ENCODE measurements at regions not wholly inside any gene's neighbourhood (a gene's known extent, or its start where the extent isn't known, plus 50 kb on each side); places are given as distances from the start of the nearest gene placed in this dataset.
A peak's percentile ranks its signal among the peaks of the same experiment; 100 is the strongest.

DNA sequence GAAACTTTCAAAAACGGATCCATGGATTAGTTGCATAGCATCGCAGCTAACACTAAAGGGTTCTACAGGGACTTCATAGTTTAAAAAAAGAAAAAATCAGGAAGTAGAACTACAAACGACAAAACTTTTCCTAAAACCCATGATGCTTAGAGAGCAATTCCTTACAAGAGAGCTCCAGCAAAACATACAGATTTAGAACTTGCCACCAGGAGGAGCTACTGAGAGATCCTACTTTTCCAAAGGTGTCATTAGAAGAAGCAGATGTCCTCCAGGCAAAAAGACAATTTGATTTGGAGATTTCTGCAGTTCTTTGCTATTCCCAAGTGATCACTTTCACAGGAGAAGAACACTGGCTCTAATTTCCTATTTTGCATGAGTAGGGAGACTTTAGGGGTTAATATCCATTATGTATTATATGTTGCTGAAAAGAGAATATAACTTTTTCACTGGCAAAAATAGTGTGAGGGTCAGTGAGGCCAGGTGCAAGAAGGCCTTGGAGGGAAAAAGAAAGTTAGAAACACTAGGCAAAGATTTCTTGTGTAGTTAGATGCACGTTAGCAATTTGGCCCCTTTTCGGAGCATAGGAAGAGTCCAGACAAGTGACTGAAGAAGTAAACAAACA lies 436.2 kb downstream of the SUCLG1 start (continued):
- peak; percentile 49 to 59 for TF ChIP-seq RAD21 (CRISPR knock-in tag; conservative IDR thresholded peaks at IDR 0.05 in 1 of 2, IDR thresholded peaks at IDR 0.05 in 1 of 2)
- TF ChIP-seq, protein P1, sequence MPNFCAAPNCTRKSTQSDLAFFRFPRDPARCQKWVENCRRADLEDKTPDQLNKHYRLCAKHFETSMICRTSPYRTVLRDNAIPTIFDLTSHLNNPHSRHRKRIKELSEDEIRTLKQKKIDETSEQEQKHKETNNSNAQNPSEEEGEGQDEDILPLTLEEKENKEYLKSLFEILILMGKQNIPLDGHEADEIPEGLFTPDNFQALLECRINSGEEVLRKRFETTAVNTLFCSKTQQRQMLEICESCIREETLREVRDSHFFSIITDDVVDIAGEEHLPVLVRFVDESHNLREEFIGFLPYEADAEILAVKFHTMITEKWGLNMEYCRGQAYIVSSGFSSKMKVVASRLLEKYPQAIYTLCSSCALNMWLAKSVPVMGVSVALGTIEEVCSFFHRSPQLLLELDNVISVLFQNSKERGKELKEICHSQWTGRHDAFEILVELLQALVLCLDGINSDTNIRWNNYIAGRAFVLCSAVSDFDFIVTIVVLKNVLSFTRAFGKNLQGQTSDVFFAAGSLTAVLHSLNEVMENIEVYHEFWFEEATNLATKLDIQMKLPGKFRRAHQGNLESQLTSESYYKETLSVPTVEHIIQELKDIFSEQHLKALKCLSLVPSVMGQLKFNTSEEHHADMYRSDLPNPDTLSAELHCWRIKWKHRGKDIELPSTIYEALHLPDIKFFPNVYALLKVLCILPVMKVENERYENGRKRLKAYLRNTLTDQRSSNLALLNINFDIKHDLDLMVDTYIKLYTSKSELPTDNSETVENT (CRISPR knock-in tag; IDR thresholded peaks at IDR 0.05): no peak
- TF ChIP-seq, protein P2, sequence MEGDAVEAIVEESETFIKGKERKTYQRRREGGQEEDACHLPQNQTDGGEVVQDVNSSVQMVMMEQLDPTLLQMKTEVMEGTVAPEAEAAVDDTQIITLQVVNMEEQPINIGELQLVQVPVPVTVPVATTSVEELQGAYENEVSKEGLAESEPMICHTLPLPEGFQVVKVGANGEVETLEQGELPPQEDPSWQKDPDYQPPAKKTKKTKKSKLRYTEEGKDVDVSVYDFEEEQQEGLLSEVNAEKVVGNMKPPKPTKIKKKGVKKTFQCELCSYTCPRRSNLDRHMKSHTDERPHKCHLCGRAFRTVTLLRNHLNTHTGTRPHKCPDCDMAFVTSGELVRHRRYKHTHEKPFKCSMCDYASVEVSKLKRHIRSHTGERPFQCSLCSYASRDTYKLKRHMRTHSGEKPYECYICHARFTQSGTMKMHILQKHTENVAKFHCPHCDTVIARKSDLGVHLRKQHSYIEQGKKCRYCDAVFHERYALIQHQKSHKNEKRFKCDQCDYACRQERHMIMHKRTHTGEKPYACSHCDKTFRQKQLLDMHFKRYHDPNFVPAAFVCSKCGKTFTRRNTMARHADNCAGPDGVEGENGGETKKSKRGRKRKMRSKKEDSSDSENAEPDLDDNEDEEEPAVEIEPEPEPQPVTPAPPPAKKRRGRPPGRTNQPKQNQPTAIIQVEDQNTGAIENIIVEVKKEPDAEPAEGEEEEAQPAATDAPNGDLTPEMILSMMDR (IDR thresholded peaks at IDR 0.05 in 2 of 3, conservative IDR thresholded peaks at IDR 0.05 in 1 of 3; ENCODE audit: insufficient read depth in 2 of 3, low read depth in 1 of 3, low read length in 3 of 3): peak; percentile 55 to 75 (median 74); a peak in 5 of 6 replicates

DNA sequence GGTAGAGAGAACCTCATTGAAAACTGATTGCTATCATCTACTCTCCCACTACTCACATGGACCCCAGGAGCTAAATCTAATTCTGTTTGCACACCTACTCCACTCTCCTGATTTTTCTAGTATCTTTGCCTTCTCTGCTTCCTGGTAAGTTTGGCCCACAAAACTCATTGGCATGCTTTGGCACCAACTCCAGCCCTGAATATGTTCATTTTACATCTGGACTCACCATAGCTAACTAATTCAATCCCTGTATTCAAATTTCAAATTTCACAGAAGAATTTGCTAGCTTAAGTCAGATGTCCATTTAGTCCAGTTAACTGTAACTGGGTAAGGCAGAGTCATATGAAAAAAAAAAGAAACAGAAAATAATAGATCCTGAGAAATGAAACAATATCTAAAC lies 442.1 kb downstream of the SUCLG1 start:
- Histone ChIP-seq H3K4me1 (replicated peaks in 1 of 2; ENCODE audit: control insufficient read depth in 2 of 2, insufficient read depth in 2 of 2, low read length in 2 of 2) (no peaks in the 10 kb centered on the region), H3K9ac (ENCODE audit: insufficient read depth in 1 of 2, low read depth in 2 of 2, low read length in 2 of 2) (no peak overlapping the region), H2AFZ (ENCODE audit: low read depth, low read length) (no peak overlapping the region), H3K79me2 (ENCODE audit: control insufficient read depth, insufficient read depth, low read length) (no peaks in the 10 kb centered on the region), H3K4me2 (ENCODE audit: insufficient read depth, low read length) (no peak overlapping the region), H3K27me3 (ENCODE audit: control insufficient read depth in 2 of 2, insufficient read depth in 2 of 2, low read length in 2 of 2) (no peaks in the 10 kb centered on the region), H3K36me3 (ENCODE audit: control insufficient read depth, insufficient read depth, low read length) (no peaks in the 10 kb centered on the region), H3K4me3 (no peak overlapping the region), H4K20me1 (replicated peaks; ENCODE audit: control insufficient read depth, insufficient read depth, low read length) (no peaks in the 10 kb centered on the region), H3K9me1 (ENCODE audit: control insufficient read depth, insufficient read depth, low read length) (no peaks in the 10 kb centered on the region), H3K9me3 (replicated peaks; ENCODE audit: control insufficient read depth, insufficient read depth, low read depth, low read length) (no peaks in the 10 kb centered on the region), H3K27ac (ENCODE audit: extremely low read depth, low read depth, low read length) (no peak overlapping the region)
- FAIRE-seq (no peak), ATAC-seq (no peak), DNase-seq (ENCODE audit: extremely low read depth in 1 of 4, low spot score in 3 of 4) (no peak)
- ChIA-PET CTCF (ENCODE audit: low intra/inter-chr PET ratio) (no interaction called here), POLR2A (interaction anchor here (0.5 to 1.1 kb wide), 2 partner anchors 17 to 708 kb away, joined by 3 read pairs; no protein-coding TSS in a partner anchor)
- intact Hi-C loops (cut with micrococcal nuclease): no loop called here
- no TSS peak for BruUV-seq (replicated peaks)
- in situ Hi-C loops (cut with MboI): no loop called here
- TF ChIP-seq POLR2AphosphoS2 (IDR thresholded peaks at IDR 0.05; ENCODE audit: low read length) (no peak), HDAC6 (IDR thresholded peaks at IDR 0.05; ENCODE audit: low read depth, low read length) (no peak), HDAC2 (IDR thresholded peaks at IDR 0.05) (no peak), CBX8 (IDR thresholded peaks at IDR 0.05; ENCODE audit: borderline replicate concordance, extremely low read depth, low read depth, low read length, poor library complexity, severe bottlenecking) (no peak), ZNF589 (CRISPR knock-in tag; IDR thresholded peaks at IDR 0.05; ENCODE audit: low read depth) (no peak), RBM15 (IDR thresholded peaks at IDR 0.05; ENCODE audit: insufficient read depth, low read length) (no peak), GATAD2A (IDR thresholded peaks at IDR 0.05) (no peak)
- TF ChIP-seq, protein P3, sequence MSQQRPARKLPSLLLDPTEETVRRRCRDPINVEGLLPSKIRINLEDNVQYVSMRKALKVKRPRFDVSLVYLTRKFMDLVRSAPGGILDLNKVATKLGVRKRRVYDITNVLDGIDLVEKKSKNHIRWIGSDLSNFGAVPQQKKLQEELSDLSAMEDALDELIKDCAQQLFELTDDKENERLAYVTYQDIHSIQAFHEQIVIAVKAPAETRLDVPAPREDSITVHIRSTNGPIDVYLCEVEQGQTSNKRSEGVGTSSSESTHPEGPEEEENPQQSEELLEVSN (IDR thresholded peaks at IDR 0.05; ENCODE audit: borderline replicate concordance in 1 of 2, extremely low read depth in 1 of 2, insufficient read depth in 1 of 2, insufficient read length in 1 of 2, low read depth in 1 of 2, low read length in 1 of 2, poor library complexity in 1 of 2, severe bottlenecking in 1 of 2): no peak
- TF ChIP-seq, protein P1 (CRISPR knock-in tag; IDR thresholded peaks at IDR 0.05): no peak
